HCT116 (cell line): ENCODE measurements at regions not wholly inside any gene's neighbourhood (a gene's known extent, or its start where the extent isn't known, plus 50 kb on each side); places are given as distances from the start of the nearest gene placed in this dataset.

Experiments
- ATAC-seq: fragments of 200-7000 bp; cut with Tn5 transposase; 2 replicates; pipeline ENCODE4 v1.9.1; 2020; ENCODE audit warnings: mild to moderate bottlenecking, moderate library complexity
- BruUV-seq: library from RNA; stranded (reverse); fragments of 400-500 nt; replicated peaks from 2 replicates; lab custom pipeline; 2021; lab: Mats Ljungman, UMichigan
- CTCF ChIA-PET: fragments of 300-600 bp; sonication (Branson Sonifier 250); formaldehyde crosslinking; loops from one replicate; lab custom pipeline; 2021; ENCODE audit warnings: antibody characterized with exemption; lab: Charles Lee
- POLR2A ChIA-PET: fragments of 300-600, 350-600 bp; sonication (Branson Sonifier 250); formaldehyde crosslinking; loops from one replicate; lab custom pipeline; 2021; ENCODE audit warnings: antibody characterized with exemption; lab: Charles Lee
- RAD21 ChIA-PET, 2 experiments: fragments of 300-600 bp; sonication (Branson Sonifier 250); formaldehyde crosslinking; loops; one replicate each; lab custom pipeline; 2023; ENCODE audit warnings: low total read pairs in 2 of 2; ENCODE audit not compliant: uncharacterized antibody in 2 of 2, unreplicated experiment in 2 of 2, low non-redundant PET in 1 of 2; lab: Charles Lee
- DNase-seq: peaks from one replicate; pipeline ENCODE4 v3.0.0-alpha.2; 2010; ENCODE audit warnings: low read depth, low spot score
- H2AFZ ChIP-seq: fragments of 200-600 bp; shearing (Covaris generic), sonication (generic); 2 replicates; pipeline ENCODE4 v1.6.1; 2017; ENCODE audit warnings: low read depth, mixed run types, mixed read lengths, antibody characterized with exemption, low read length; ENCODE audit not compliant: poor library complexity, severe bottlenecking
- H3K27ac ChIP-seq: 2 replicates; pipeline ENCODE4 v1.5.1; 2012; ENCODE audit warnings: low read depth, low read length
- H3K27me3 ChIP-seq: fragments of 200-600 bp; sonication (generic); 2 replicates; pipeline ENCODE4 v1.6.1; 2016; ENCODE audit warnings: mixed run types, low read length, mixed read lengths; ENCODE audit not compliant: insufficient read depth
- H3K36me3 ChIP-seq, 2 experiments: fragments of 200-500 bp in 1 of 2; fragments of 200-600 bp in 1 of 2; sonication (Bioruptor generic) in 1 of 2; sonication (generic) in 1 of 2; 2 replicates each; pipeline versions ENCODE4 v1.5.1 to v1.6.1; 2014 to 2016; ENCODE audit warnings: low read length in 2 of 2, inconsistent platforms in 1 of 2, mixed read lengths in 1 of 2, mixed run types in 1 of 2; ENCODE audit not compliant: insufficient read depth in 2 of 2, control insufficient read depth in 1 of 2
- H3K4me1 ChIP-seq, 2 experiments: fragments of 200-600 bp in 1 of 2; sonication (generic) in 1 of 2; 2 replicates each; pipeline versions ENCODE4 v1.5.1 to v1.6.1; 2012 to 2017; ENCODE audit warnings: low read length in 2 of 2, inconsistent platforms in 1 of 2, mild to moderate bottlenecking in 1 of 2, mixed read lengths in 1 of 2, mixed run types in 1 of 2, moderate library complexity in 1 of 2; ENCODE audit not compliant: insufficient read depth in 2 of 2, control insufficient read depth in 1 of 2
- H3K4me2 ChIP-seq: fragments of 200-600 bp; sonication (generic); 2 replicates; pipeline ENCODE4 v1.6.1; 2017; ENCODE audit warnings: mixed run types, low read length, mixed read lengths
- H3K4me3 ChIP-seq, 2 experiments: fragments of 200-600 bp in 1 of 2; sonication (generic) in 1 of 2; replicated peaks in 1 of 2; 2 replicates each; pipeline ENCODE4 v1.5.1; 2011 to 2016; ENCODE audit warnings: low read length in 2 of 2, control low read depth in 1 of 2, low read depth in 1 of 2, mild to moderate bottlenecking in 1 of 2, mixed read lengths in 1 of 2, mixed run types in 1 of 2
- H3K79me2 ChIP-seq: fragments of 200-600 bp; sonication (generic); 2 replicates; pipeline ENCODE4 v1.6.1; 2017; ENCODE audit warnings: mild to moderate bottlenecking, mixed run types, low read length, moderate library complexity, mixed read lengths; ENCODE audit not compliant: insufficient read depth
- H3K9ac ChIP-seq: fragments of 200-600 bp; sonication (generic); 2 replicates; pipeline ENCODE4 v1.6.1; 2016; ENCODE audit warnings: low read length, mixed read lengths
- H3K9me2 ChIP-seq: fragments of 200-600 bp; sonication (generic), shearing (Covaris generic); 2 replicates; pipeline ENCODE4 v1.6.1; 2017; ENCODE audit warnings: mixed run types, mild to moderate bottlenecking, moderate library complexity; ENCODE audit not compliant: insufficient read depth
- H3K9me3 ChIP-seq, 2 experiments: fragments of 200-500 bp in 1 of 2; fragments of 200-600 bp in 1 of 2; sonication (Bioruptor generic) in 1 of 2; sonication (generic) in 1 of 2; 2 replicates each; pipeline ENCODE4 v1.6.1; 2014 to 2017; ENCODE audit warnings: low read length in 2 of 2, mixed read lengths in 2 of 2, inconsistent platforms in 1 of 2, low read depth in 1 of 2, mild to moderate bottlenecking in 1 of 2, mixed run types in 1 of 2, moderate library complexity in 1 of 2; ENCODE audit not compliant: control insufficient read depth in 1 of 2, insufficient read depth in 1 of 2
- H4K20me1 ChIP-seq: fragments of 200-600 bp; sonication (generic), shearing (Covaris generic); 2 replicates; pipeline ENCODE4 v1.6.1; 2017; ENCODE audit warnings: mixed run types, mild to moderate bottlenecking, moderate library complexity; ENCODE audit not compliant: insufficient read depth
- CBX3 ChIP-seq: IDR thresholded peaks from 2 replicates; pipeline ENCODE4 v1.6.1; 2012; ENCODE audit warnings: low read depth
- CTCF ChIP-seq, 3 experiments: fragments of 200-600 bp in 1 of 3; sonication (generic) in 1 of 3; IDR thresholded peaks in 2 of 3; conservative IDR thresholded peaks in 1 of 3; 2 replicates each; pipeline ENCODE4 v1.5.1; 2012 to 2017; ENCODE audit warnings: low read depth in 2 of 3, low read length in 2 of 3, antibody characterized with exemption in 1 of 3, borderline replicate concordance in 1 of 3, control low read depth in 1 of 3, mild to moderate bottlenecking in 1 of 3, mixed read lengths in 1 of 3, mixed run types in 1 of 3, moderate library complexity in 1 of 3; ENCODE audit not compliant: insufficient read depth in 1 of 3
- EGR1 ChIP-seq: IDR thresholded peaks from 2 replicates; pipeline ENCODE4 v1.6.1; 2012; ENCODE audit warnings: low read depth
- ELF1 ChIP-seq: IDR thresholded peaks from 2 replicates; pipeline ENCODE4 v1.6.1; 2012; ENCODE audit warnings: low read depth, borderline replicate concordance
- EZH2 ChIP-seq: fragments of 200-600 bp; sonication (generic); IDR thresholded peaks from 2 replicates; pipeline ENCODE4 v1.6.1; 2017; ENCODE audit warnings: antibody characterized with exemption, mixed run types
- EZH2phosphoT487 ChIP-seq: fragments of 200-600 bp; IDR thresholded peaks from 2 replicates; pipeline ENCODE4 v1.6.1; 2018; ENCODE audit warnings: antibody characterized with exemption, borderline replicate concordance
- JUND ChIP-seq: IDR thresholded peaks from 2 replicates; pipeline ENCODE4 v1.6.1; 2012
- POLR2A ChIP-seq: IDR thresholded peaks from 2 replicates; pipeline ENCODE4 v1.7.0; 2011; ENCODE audit warnings: borderline replicate concordance; ENCODE audit not compliant: insufficient read depth, insufficient read length; ENCODE audit errors: extremely low read depth
- POLR2AphosphoS5 ChIP-seq: IDR thresholded peaks from 2 replicates; pipeline ENCODE4 v1.6.1; 2011; ENCODE audit warnings: mild to moderate bottlenecking, low read depth, low read length, moderate library complexity
- RAD21 ChIP-seq: IDR thresholded peaks from 2 replicates; pipeline ENCODE4 v1.6.1; 2012; ENCODE audit warnings: low read depth, mild to moderate bottlenecking
- REST ChIP-seq: IDR thresholded peaks from 2 replicates; pipeline ENCODE4 v1.6.1; 2012; ENCODE audit warnings: low read depth
- SIN3A ChIP-seq: IDR thresholded peaks from 2 replicates; pipeline ENCODE4 v1.6.1; 2012; ENCODE audit warnings: low read depth
- SP1 ChIP-seq: IDR thresholded peaks from 2 replicates; pipeline ENCODE4 v1.6.1; 2012; ENCODE audit warnings: low read depth
- SRF ChIP-seq: IDR thresholded peaks from 2 replicates; pipeline ENCODE4 v1.6.1; 2012; ENCODE audit warnings: low read depth
- TCF7L2 ChIP-seq: IDR thresholded peaks from 2 replicates; pipeline ENCODE4 v1.7.0; 2011; ENCODE audit warnings: borderline replicate concordance, inconsistent platforms; ENCODE audit not compliant: insufficient read depth, insufficient read length; ENCODE audit errors: extremely low read depth
- YY1 ChIP-seq: IDR thresholded peaks from 2 replicates; pipeline ENCODE4 v1.6.1; 2011; ENCODE audit warnings: low read length, low read depth, moderate library complexity, mild to moderate bottlenecking; ENCODE audit not compliant: insufficient replicate concordance; ENCODE audit errors: extremely low read depth
- ZBTB33 ChIP-seq: IDR thresholded peaks from 2 replicates; pipeline ENCODE4 v1.6.1; 2011; ENCODE audit warnings: mild to moderate bottlenecking, low read length, moderate library complexity; ENCODE audit not compliant: insufficient replicate concordance; ENCODE audit errors: extremely low read depth
- intact Hi-C: fragments of 100-400 bp; cut with micrococcal nuclease; formaldehyde crosslinking; loops from 2 replicates; pipeline ENCODE4 v1.10.0; 2022
- TF ChIP-seq, protein P1 (sequence below): IDR thresholded peaks from 2 replicates; pipeline ENCODE4 v1.6.1; 2012

DNA sequence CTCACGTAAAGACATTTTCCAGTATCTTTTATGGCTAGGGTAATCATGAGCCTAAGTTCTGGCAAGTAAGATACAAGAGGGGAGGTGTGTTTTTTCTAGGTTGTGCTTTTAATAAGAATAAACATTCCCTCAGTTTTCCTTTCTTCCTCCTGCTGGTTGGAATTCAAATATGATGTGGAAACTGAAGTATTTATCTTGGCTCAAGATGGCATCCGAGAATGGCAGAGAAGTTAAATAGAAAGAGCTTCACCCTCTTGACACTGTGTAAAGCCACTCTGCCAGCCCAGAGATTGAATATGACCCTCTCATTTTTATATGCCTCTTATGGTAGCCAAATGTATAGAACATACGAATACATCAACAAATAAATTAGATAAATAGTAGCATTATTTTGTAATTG, 438.4 kb downstream of the ISL1 start:
- no peaks in the 10 kb centered on the region for H3K79me2 ChIP-seq
- no peaks in the 10 kb centered on the region for H3K9me2 ChIP-seq
- no peak overlapping the region for H3K4me2 ChIP-seq
- RAD21 ChIA-PET: no interaction called here
- DNase-seq (no peak), ATAC-seq (no peak)
- CTCF ChIA-PET: no interaction called here
- POLR2A ChIA-PET: no interaction called here
- no peaks in the 10 kb centered on the region for H4K20me1 ChIP-seq
- no peak overlapping the region for H3K27ac ChIP-seq
- H3K27me3 ChIP-seq: no peaks in the 10 kb centered on the region
- TF ChIP-seq ELF1 (no peak), EZH2phosphoT487 (no peak), JUND (no peak), POLR2A (no peak), SP1 (no peak), EGR1 (no peak), RAD21 (no peak), EZH2 (no peak), SRF (no peak), REST (no peak), YY1 (no peak), SIN3A (no peak), ZBTB33 (no peak), CTCF (IDR thresholded peaks at IDR 0.05 in 2 of 3, conservative IDR thresholded peaks at IDR 0.05 in 1 of 3; ENCODE audit: borderline replicate concordance in 1 of 3, insufficient read depth in 1 of 3, low read depth in 2 of 3, low read length in 2 of 3) (no peak), CBX3 (no peak), TCF7L2 (no peak), POLR2AphosphoS5 (no peak)
- TF ChIP-seq, protein P1, sequence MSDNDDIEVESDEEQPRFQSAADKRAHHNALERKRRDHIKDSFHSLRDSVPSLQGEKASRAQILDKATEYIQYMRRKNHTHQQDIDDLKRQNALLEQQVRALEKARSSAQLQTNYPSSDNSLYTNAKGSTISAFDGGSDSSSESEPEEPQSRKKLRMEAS: no peak
- no peak overlapping the region for H2AFZ ChIP-seq
- no peak overlapping the region for H3K9ac ChIP-seq
- intact Hi-C loops: no loop called here
- H3K4me3 ChIP-seq: no peak overlapping the region
- no peaks in the 10 kb centered on the region for H3K9me3 ChIP-seq
- H3K4me1 ChIP-seq: no peaks in the 10 kb centered on the region
- H3K36me3 ChIP-seq: no peaks in the 10 kb centered on the region
- BruUV-seq: no TSS peak
